WTC11 (cell line): ENCODE measurements at regions not wholly inside any gene's neighbourhood (a gene's known extent, or its start where the extent isn't known, plus 50 kb on each side); places are given as distances from the start of the nearest gene placed in this dataset.
A peak's percentile ranks its signal among the peaks of the same experiment; 100 is the strongest.

Experiments used
- ATAC-seq: fragments of 200-7000 bp; cut with Tn5 transposase; 2 replicates; pipeline ENCODE4 v1.10.0; 2021; ENCODE audit warnings: mild to moderate bottlenecking, moderate library complexity
- CTCF ChIA-PET: fragments of 300-600 bp; sonication (Branson Sonifier 250); formaldehyde crosslinking; loops from one replicate; lab custom pipeline; 2021; ENCODE audit warnings: antibody characterized with exemption; lab: Charles Lee
- POLR2A ChIA-PET: fragments of 350-600 bp; sonication (Branson Sonifier 250); formaldehyde crosslinking; loops from one replicate; lab custom pipeline; 2021; ENCODE audit warnings: antibody characterized with exemption; lab: Charles Lee
- DNase-seq: peaks from one replicate; pipeline ENCODE4 v3.0.0; 2021; ENCODE audit warnings: low spot score
- H3K27ac Mint-ChIP-seq: 2 replicates; pipeline ENCODE4 v1.8.0; 2021; ENCODE audit warnings: mixed read lengths
- H3K27me3 Mint-ChIP-seq: 2 replicates; pipeline ENCODE4 v1.8.0; 2021; ENCODE audit warnings: low read depth, mild to moderate bottlenecking, moderate library complexity, mixed read lengths
- H3K36me3 Mint-ChIP-seq: 2 replicates; pipeline ENCODE4 v1.8.0; 2021; ENCODE audit warnings: mixed read lengths
- H3K4me1 Mint-ChIP-seq: 2 replicates; pipeline ENCODE4 v1.8.0; 2022; ENCODE audit warnings: mixed read lengths
- H3K4me3 Mint-ChIP-seq: 2 replicates; pipeline ENCODE4 v1.8.0; 2021; ENCODE audit warnings: mild to moderate bottlenecking, moderate library complexity, mixed read lengths
- H3K9me3 Mint-ChIP-seq: 2 replicates; pipeline ENCODE4 v1.8.0; 2021; ENCODE audit warnings: mixed read lengths
- CREB1 ChIP-seq: sonication (generic); formaldehyde crosslinking; IDR thresholded peaks from 2 replicates; pipeline ENCODE4 v1.8.0; 2023; ENCODE audit warnings: mild to moderate bottlenecking, missing genetic modification reagents
- KAT7 ChIP-seq: sonication (generic); formaldehyde crosslinking; IDR thresholded peaks from 2 replicates; pipeline ENCODE4 v1.8.1; 2023; ENCODE audit warnings: missing genetic modification reagents, mild to moderate bottlenecking, borderline replicate concordance
- TEAD1 ChIP-seq: sonication (generic); formaldehyde crosslinking; IDR thresholded peaks from 2 replicates; pipeline ENCODE4 v1.8.0; 2022; ENCODE audit warnings: mild to moderate bottlenecking, missing genetic modification reagents
- TEAD4 ChIP-seq: sonication (generic); formaldehyde crosslinking; IDR thresholded peaks from 2 replicates; pipeline ENCODE4 v1.8.0; 2022; ENCODE audit warnings: mild to moderate bottlenecking, missing genetic modification reagents
- ZNF317 ChIP-seq: sonication (generic); formaldehyde crosslinking; IDR thresholded peaks from 2 replicates; pipeline ENCODE4 v1.8.1; 2023; ENCODE audit warnings: low read depth, mild to moderate bottlenecking, moderate library complexity, missing genetic modification reagents, borderline replicate concordance
- TF ChIP-seq, protein P1 (sequence below): sonication (generic); formaldehyde crosslinking; IDR thresholded peaks from 2 replicates; pipeline ENCODE4 v1.8.1; 2023; ENCODE audit warnings: mild to moderate bottlenecking, moderate library complexity, missing genetic modification reagents
- TF ChIP-seq, protein P2 (sequence below): sonication (generic); formaldehyde crosslinking; IDR thresholded peaks from 2 replicates; pipeline ENCODE4 v1.8.0; 2022; ENCODE audit warnings: mild to moderate bottlenecking, missing genetic modification reagents
- TF ChIP-seq, protein P3 (sequence below): sonication (generic); formaldehyde crosslinking; IDR thresholded peaks from 2 replicates; pipeline ENCODE4 v1.8.1; 2023; ENCODE audit warnings: mild to moderate bottlenecking, missing genetic modification reagents
- TF ChIP-seq, protein P4 (sequence below): sonication (generic); formaldehyde crosslinking; IDR thresholded peaks from 2 replicates; pipeline ENCODE4 v1.8.1; 2023; ENCODE audit warnings: mild to moderate bottlenecking, missing genetic modification reagents, moderate library complexity
- TF ChIP-seq, protein P5 (sequence below): fragments of 250-450 bp; sonication (Bioruptor Pico); IDR thresholded peaks from 2 replicates; pipeline ENCODE4 v1.8.0; 2021; ENCODE audit warnings: mild to moderate bottlenecking

DNA sequence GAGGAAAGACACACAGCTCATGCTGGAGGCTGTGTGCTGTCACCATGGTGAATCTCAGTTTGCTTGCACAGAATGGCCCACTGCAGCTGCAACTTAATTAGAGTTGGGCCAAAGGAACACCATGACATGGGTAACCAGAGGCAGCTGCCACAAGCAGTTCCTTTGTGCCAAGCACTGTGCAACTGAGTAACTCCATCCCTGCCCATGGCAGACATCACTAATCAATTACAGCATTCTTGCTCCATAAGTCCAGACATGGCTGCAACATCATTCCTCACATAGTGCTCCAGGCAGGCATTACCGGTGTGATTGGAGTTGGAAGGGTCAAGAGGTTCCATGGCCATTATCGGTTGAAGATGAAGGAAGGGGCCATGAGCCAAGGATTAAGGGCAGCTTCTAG is 207.0 kb downstream of the RBM19 start (continued):
- TF ChIP-seq, protein P1, sequence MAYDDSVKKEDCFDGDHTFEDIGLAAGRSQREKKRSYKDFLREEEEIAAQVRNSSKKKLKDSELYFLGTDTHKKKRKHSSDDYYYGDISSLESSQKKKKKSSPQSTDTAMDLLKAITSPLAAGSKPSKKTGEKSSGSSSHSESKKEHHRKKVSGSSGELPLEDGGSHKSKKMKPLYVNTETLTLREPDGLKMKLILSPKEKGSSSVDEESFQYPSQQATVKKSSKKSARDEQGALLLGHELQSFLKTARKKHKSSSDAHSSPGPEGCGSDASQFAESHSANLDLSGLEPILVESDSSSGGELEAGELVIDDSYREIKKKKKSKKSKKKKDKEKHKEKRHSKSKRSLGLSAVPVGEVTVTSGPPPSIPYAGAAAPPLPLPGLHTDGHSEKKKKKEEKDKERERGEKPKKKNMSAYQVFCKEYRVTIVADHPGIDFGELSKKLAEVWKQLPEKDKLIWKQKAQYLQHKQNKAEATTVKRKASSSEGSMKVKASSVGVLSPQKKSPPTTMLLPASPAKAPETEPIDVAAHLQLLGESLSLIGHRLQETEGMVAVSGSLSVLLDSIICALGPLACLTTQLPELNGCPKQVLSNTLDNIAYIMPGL (CRISPR knock-in tag): no peak
- TF ChIP-seq TEAD1 (no peak), CREB1 (CRISPR knock-in tag) (no peak)

DNA sequence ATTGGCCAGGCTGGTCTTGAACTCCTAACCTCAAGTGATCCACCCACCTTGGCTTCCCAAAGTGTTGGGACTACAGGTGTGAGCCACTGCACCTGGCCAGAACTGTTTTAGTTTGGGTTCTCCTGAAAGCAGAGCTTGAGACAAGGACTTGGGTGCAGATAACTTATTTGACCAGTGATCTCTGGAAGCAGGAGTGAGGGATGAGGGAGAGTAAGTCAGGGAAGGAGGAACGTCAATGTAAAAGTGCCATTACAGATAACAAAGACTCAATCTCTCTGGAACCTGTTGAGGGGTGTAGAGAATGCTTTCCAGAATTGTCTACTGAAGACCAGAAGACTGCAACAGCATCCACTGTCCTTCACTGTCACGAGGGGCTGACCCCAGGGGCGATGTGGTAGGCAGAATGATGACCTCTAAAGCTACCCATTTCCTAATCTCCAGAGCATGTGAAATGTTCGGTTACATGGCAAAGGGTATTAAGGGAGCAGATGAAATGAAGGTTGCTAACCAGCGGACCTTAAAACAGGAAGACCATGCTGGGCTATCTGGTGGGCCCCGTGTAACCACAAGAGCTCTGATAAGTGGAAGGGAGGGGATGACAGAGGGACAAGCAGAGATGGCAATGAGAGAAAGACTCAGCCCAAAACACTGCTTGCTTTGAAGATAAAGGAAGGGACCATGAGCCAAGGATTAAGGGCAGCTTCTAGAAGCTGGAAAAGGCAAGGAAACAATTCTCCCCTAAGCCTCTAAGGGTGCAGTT is 207.8 kb downstream of the RBM19 start:
- ATAC-seq: no peak
- H3K27me3 Mint-ChIP-seq: peaks cover 22% of the 10 kb centered on the region
- CTCF ChIA-PET: interaction anchor here (1.3 kb wide), 1 partner anchor 333 kb away, joined by 4 read pairs; no protein-coding TSS in a partner anchor

DNA sequence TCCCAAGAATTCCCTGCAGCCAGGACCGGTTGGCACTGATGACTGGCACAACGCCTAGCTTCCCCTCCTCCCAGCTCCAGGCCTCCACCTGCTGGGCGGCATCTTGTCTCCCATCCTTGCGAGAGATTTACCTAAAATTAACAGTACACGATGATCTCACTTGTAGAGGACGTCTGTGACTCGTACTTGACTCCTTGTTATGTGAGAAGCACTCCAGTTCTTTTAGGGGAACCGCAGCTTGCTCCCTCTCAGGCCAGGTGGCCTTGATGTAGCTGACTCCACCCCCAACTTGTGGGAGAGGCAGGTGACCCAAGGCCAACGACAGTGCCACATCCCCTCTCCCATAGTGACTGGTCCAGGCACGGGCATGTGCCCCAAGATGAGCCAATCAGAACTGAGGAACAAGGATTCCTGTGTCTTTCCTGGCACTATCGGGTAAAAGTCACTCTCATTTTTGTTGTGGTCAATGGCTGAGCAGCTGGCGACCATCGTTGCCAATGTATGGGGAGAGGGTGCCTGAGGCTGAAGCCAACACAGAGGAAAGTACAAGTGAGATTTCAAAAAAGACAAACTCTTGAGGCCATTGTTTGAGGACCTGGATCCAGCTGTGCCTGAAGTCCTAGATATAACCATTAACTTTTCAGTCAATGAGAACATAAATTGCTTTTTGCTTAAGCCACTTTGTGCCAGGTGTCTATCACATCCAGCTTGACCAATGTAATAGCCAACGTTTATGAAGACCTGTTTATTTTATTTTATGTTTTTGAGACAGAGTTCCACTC is 208.7 kb downstream of the RBM19 start:
- ATAC-seq (peak; percentile 67), DNase-seq (no peak)
- Mint-ChIP-seq H3K27ac (no peak overlapping the region; the same call in 1 of the 2 replicates), H3K27me3 (peaks cover 23% of the 10 kb centered on the region), H3K9me3 (peaks cover under 1% of the 10 kb centered on the region; the same call in 1 of the 2 replicates), H3K36me3 (peaks cover under 1% of the 10 kb centered on the region; the same call in 1 of the 2 replicates), H3K4me3 (no peak overlapping the region)
- ChIA-PET CTCF (interaction anchor here (0.6 to 1.6 kb wide), 6 partner anchors 9 to 1063 kb away, joined by 3 to 5 read pairs (median 4); no protein-coding TSS in a partner anchor), POLR2A (no interaction called here)
- TF ChIP-seq, protein P2, sequence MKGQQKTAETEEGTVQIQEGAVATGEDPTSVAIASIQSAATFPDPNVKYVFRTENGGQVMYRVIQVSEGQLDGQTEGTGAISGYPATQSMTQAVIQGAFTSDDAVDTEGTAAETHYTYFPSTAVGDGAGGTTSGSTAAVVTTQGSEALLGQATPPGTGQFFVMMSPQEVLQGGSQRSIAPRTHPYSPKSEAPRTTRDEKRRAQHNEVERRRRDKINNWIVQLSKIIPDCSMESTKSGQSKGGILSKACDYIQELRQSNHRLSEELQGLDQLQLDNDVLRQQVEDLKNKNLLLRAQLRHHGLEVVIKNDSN (CRISPR knock-in tag): peak; percentile 56; the same call in 1 of the 2 replicates
- TF ChIP-seq, protein P3, sequence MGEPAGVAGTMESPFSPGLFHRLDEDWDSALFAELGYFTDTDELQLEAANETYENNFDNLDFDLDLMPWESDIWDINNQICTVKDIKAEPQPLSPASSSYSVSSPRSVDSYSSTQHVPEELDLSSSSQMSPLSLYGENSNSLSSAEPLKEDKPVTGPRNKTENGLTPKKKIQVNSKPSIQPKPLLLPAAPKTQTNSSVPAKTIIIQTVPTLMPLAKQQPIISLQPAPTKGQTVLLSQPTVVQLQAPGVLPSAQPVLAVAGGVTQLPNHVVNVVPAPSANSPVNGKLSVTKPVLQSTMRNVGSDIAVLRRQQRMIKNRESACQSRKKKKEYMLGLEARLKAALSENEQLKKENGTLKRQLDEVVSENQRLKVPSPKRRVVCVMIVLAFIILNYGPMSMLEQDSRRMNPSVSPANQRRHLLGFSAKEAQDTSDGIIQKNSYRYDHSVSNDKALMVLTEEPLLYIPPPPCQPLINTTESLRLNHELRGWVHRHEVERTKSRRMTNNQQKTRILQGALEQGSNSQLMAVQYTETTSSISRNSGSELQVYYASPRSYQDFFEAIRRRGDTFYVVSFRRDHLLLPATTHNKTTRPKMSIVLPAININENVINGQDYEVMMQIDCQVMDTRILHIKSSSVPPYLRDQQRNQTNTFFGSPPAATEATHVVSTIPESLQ (CRISPR knock-in tag): no peak
- TF ChIP-seq, protein P4, sequence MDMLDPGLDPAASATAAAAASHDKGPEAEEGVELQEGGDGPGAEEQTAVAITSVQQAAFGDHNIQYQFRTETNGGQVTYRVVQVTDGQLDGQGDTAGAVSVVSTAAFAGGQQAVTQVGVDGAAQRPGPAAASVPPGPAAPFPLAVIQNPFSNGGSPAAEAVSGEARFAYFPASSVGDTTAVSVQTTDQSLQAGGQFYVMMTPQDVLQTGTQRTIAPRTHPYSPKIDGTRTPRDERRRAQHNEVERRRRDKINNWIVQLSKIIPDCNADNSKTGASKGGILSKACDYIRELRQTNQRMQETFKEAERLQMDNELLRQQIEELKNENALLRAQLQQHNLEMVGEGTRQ (CRISPR knock-in tag): peak; percentile 71
- TF ChIP-seq, all 79 proteins: peak for 2
- peaks cover 4% of the 10 kb centered on the region for H3K4me1 Mint-ChIP-seq

More for the DNA sequence above, 207.8 kb downstream of the RBM19 start:
- H3K27ac Mint-ChIP-seq: no peak overlapping the region
- no peaks in the 10 kb centered on the region for H3K36me3 Mint-ChIP-seq
- DNase-seq: no peak
- H3K4me1 Mint-ChIP-seq: peaks cover 13% of the 10 kb centered on the region
- TF ChIP-seq KAT7 (CRISPR knock-in tag) (no peak), TEAD4 (CRISPR knock-in tag) (no peak), ZNF317 (CRISPR knock-in tag) (no peak)
- TF ChIP-seq, protein P5, sequence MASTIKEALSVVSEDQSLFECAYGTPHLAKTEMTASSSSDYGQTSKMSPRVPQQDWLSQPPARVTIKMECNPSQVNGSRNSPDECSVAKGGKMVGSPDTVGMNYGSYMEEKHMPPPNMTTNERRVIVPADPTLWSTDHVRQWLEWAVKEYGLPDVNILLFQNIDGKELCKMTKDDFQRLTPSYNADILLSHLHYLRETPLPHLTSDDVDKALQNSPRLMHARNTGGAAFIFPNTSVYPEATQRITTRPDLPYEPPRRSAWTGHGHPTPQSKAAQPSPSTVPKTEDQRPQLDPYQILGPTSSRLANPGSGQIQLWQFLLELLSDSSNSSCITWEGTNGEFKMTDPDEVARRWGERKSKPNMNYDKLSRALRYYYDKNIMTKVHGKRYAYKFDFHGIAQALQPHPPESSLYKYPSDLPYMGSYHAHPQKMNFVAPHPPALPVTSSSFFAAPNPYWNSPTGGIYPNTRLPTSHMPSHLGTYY (CRISPR knock-in tag): no peak
- no peaks in the 10 kb centered on the region for H3K9me3 Mint-ChIP-seq
- H3K4me3 Mint-ChIP-seq: no peak overlapping the region
- POLR2A ChIA-PET: no interaction called here
